HCT116 (cell line): ENCODE measurements at regions not wholly inside any gene's neighbourhood (a gene's known extent, or its start where the extent isn't known, plus 50 kb on each side); places are given as distances from the start of the nearest gene placed in this dataset.

ENCODE experiments used
- ATAC-seq: fragments of 200-7000 bp; cut with Tn5 transposase; 2 replicates; pipeline ENCODE4 v1.9.1; 2020; ENCODE audit warnings: mild to moderate bottlenecking, moderate library complexity
- BruUV-seq: library from RNA; stranded (reverse); fragments of 400-500 nt; replicated peaks from 2 replicates; lab custom pipeline; 2021; lab: Mats Ljungman, UMichigan
- CTCF ChIA-PET: fragments of 300-600 bp; sonication (Branson Sonifier 250); formaldehyde crosslinking; loops from one replicate; lab custom pipeline; 2021; ENCODE audit warnings: antibody characterized with exemption; lab: Charles Lee
- POLR2A ChIA-PET: fragments of 300-600, 350-600 bp; sonication (Branson Sonifier 250); formaldehyde crosslinking; loops from one replicate; lab custom pipeline; 2021; ENCODE audit warnings: antibody characterized with exemption; lab: Charles Lee
- RAD21 ChIA-PET, 2 experiments: fragments of 300-600 bp; sonication (Branson Sonifier 250); formaldehyde crosslinking; loops; one replicate each; lab custom pipeline; 2023; ENCODE audit warnings: low total read pairs in 2 of 2; ENCODE audit not compliant: uncharacterized antibody in 2 of 2, unreplicated experiment in 2 of 2, low non-redundant PET in 1 of 2; lab: Charles Lee
- DNase-seq: peaks from one replicate; pipeline ENCODE4 v3.0.0-alpha.2; 2010; ENCODE audit warnings: low read depth, low spot score
- H2AFZ ChIP-seq: fragments of 200-600 bp; shearing (Covaris generic), sonication (generic); 2 replicates; pipeline ENCODE4 v1.6.1; 2017; ENCODE audit warnings: low read depth, mixed run types, mixed read lengths, antibody characterized with exemption, low read length; ENCODE audit not compliant: poor library complexity, severe bottlenecking
- H3K27ac ChIP-seq: 2 replicates; pipeline ENCODE4 v1.5.1; 2012; ENCODE audit warnings: low read depth, low read length
- H3K27me3 ChIP-seq: fragments of 200-600 bp; sonication (generic); 2 replicates; pipeline ENCODE4 v1.6.1; 2016; ENCODE audit warnings: mixed run types, low read length, mixed read lengths; ENCODE audit not compliant: insufficient read depth
- H3K36me3 ChIP-seq, 2 experiments: fragments of 200-500 bp in 1 of 2; fragments of 200-600 bp in 1 of 2; sonication (Bioruptor generic) in 1 of 2; sonication (generic) in 1 of 2; 2 replicates each; pipeline versions ENCODE4 v1.5.1 to v1.6.1; 2014 to 2016; ENCODE audit warnings: low read length in 2 of 2, inconsistent platforms in 1 of 2, mixed read lengths in 1 of 2, mixed run types in 1 of 2; ENCODE audit not compliant: insufficient read depth in 2 of 2, control insufficient read depth in 1 of 2
- H3K4me1 ChIP-seq, 2 experiments: fragments of 200-600 bp in 1 of 2; sonication (generic) in 1 of 2; 2 replicates each; pipeline versions ENCODE4 v1.5.1 to v1.6.1; 2012 to 2017; ENCODE audit warnings: low read length in 2 of 2, inconsistent platforms in 1 of 2, mild to moderate bottlenecking in 1 of 2, mixed read lengths in 1 of 2, mixed run types in 1 of 2, moderate library complexity in 1 of 2; ENCODE audit not compliant: insufficient read depth in 2 of 2, control insufficient read depth in 1 of 2
- H3K4me2 ChIP-seq: fragments of 200-600 bp; sonication (generic); 2 replicates; pipeline ENCODE4 v1.6.1; 2017; ENCODE audit warnings: mixed run types, low read length, mixed read lengths
- H3K4me3 ChIP-seq, 2 experiments: fragments of 200-600 bp in 1 of 2; sonication (generic) in 1 of 2; replicated peaks in 1 of 2; 2 replicates each; pipeline ENCODE4 v1.5.1; 2011 to 2016; ENCODE audit warnings: low read length in 2 of 2, control low read depth in 1 of 2, low read depth in 1 of 2, mild to moderate bottlenecking in 1 of 2, mixed read lengths in 1 of 2, mixed run types in 1 of 2
- H3K79me2 ChIP-seq: fragments of 200-600 bp; sonication (generic); 2 replicates; pipeline ENCODE4 v1.6.1; 2017; ENCODE audit warnings: mild to moderate bottlenecking, mixed run types, low read length, moderate library complexity, mixed read lengths; ENCODE audit not compliant: insufficient read depth
- H3K9ac ChIP-seq: fragments of 200-600 bp; sonication (generic); 2 replicates; pipeline ENCODE4 v1.6.1; 2016; ENCODE audit warnings: low read length, mixed read lengths
- H3K9me2 ChIP-seq: fragments of 200-600 bp; sonication (generic), shearing (Covaris generic); 2 replicates; pipeline ENCODE4 v1.6.1; 2017; ENCODE audit warnings: mixed run types, mild to moderate bottlenecking, moderate library complexity; ENCODE audit not compliant: insufficient read depth
- H3K9me3 ChIP-seq, 2 experiments: fragments of 200-500 bp in 1 of 2; fragments of 200-600 bp in 1 of 2; sonication (Bioruptor generic) in 1 of 2; sonication (generic) in 1 of 2; 2 replicates each; pipeline ENCODE4 v1.6.1; 2014 to 2017; ENCODE audit warnings: low read length in 2 of 2, mixed read lengths in 2 of 2, inconsistent platforms in 1 of 2, low read depth in 1 of 2, mild to moderate bottlenecking in 1 of 2, mixed run types in 1 of 2, moderate library complexity in 1 of 2; ENCODE audit not compliant: control insufficient read depth in 1 of 2, insufficient read depth in 1 of 2
- H4K20me1 ChIP-seq: fragments of 200-600 bp; sonication (generic), shearing (Covaris generic); 2 replicates; pipeline ENCODE4 v1.6.1; 2017; ENCODE audit warnings: mixed run types, mild to moderate bottlenecking, moderate library complexity; ENCODE audit not compliant: insufficient read depth
- CBX3 ChIP-seq: IDR thresholded peaks from 2 replicates; pipeline ENCODE4 v1.6.1; 2012; ENCODE audit warnings: low read depth
- CEBPB ChIP-seq: IDR thresholded peaks from 2 replicates; pipeline ENCODE4 v1.6.1; 2012; ENCODE audit warnings: low read depth
- CTCF ChIP-seq, 3 experiments: fragments of 200-600 bp in 1 of 3; sonication (generic) in 1 of 3; IDR thresholded peaks in 2 of 3; conservative IDR thresholded peaks in 1 of 3; 2 replicates each; pipeline ENCODE4 v1.5.1; 2012 to 2017; ENCODE audit warnings: low read depth in 2 of 3, low read length in 2 of 3, antibody characterized with exemption in 1 of 3, borderline replicate concordance in 1 of 3, control low read depth in 1 of 3, mild to moderate bottlenecking in 1 of 3, mixed read lengths in 1 of 3, mixed run types in 1 of 3, moderate library complexity in 1 of 3; ENCODE audit not compliant: insufficient read depth in 1 of 3
- ELF1 ChIP-seq: IDR thresholded peaks from 2 replicates; pipeline ENCODE4 v1.6.1; 2012; ENCODE audit warnings: low read depth, borderline replicate concordance
- EZH2 ChIP-seq: fragments of 200-600 bp; sonication (generic); IDR thresholded peaks from 2 replicates; pipeline ENCODE4 v1.6.1; 2017; ENCODE audit warnings: antibody characterized with exemption, mixed run types
- EZH2phosphoT487 ChIP-seq: fragments of 200-600 bp; IDR thresholded peaks from 2 replicates; pipeline ENCODE4 v1.6.1; 2018; ENCODE audit warnings: antibody characterized with exemption, borderline replicate concordance
- FOSL1 ChIP-seq: IDR thresholded peaks from 2 replicates; pipeline ENCODE4 v1.6.1; 2012; ENCODE audit warnings: low read depth
- JUND ChIP-seq: IDR thresholded peaks from 2 replicates; pipeline ENCODE4 v1.6.1; 2012
- MAX ChIP-seq: IDR thresholded peaks from 2 replicates; pipeline ENCODE4 v1.6.1; 2012
- POLR2A ChIP-seq: IDR thresholded peaks from 2 replicates; pipeline ENCODE4 v1.7.0; 2011; ENCODE audit warnings: borderline replicate concordance; ENCODE audit not compliant: insufficient read depth, insufficient read length; ENCODE audit errors: extremely low read depth
- POLR2AphosphoS5 ChIP-seq: IDR thresholded peaks from 2 replicates; pipeline ENCODE4 v1.6.1; 2011; ENCODE audit warnings: mild to moderate bottlenecking, low read depth, low read length, moderate library complexity
- REST ChIP-seq: IDR thresholded peaks from 2 replicates; pipeline ENCODE4 v1.6.1; 2012; ENCODE audit warnings: low read depth
- SP1 ChIP-seq: IDR thresholded peaks from 2 replicates; pipeline ENCODE4 v1.6.1; 2012; ENCODE audit warnings: low read depth
- SRF ChIP-seq: IDR thresholded peaks from 2 replicates; pipeline ENCODE4 v1.6.1; 2012; ENCODE audit warnings: low read depth
- TCF7L2 ChIP-seq: IDR thresholded peaks from 2 replicates; pipeline ENCODE4 v1.7.0; 2011; ENCODE audit warnings: borderline replicate concordance, inconsistent platforms; ENCODE audit not compliant: insufficient read depth, insufficient read length; ENCODE audit errors: extremely low read depth
- YY1 ChIP-seq: IDR thresholded peaks from 2 replicates; pipeline ENCODE4 v1.6.1; 2011; ENCODE audit warnings: low read length, low read depth, moderate library complexity, mild to moderate bottlenecking; ENCODE audit not compliant: insufficient replicate concordance; ENCODE audit errors: extremely low read depth
- ZFX ChIP-seq: fragments of 450-650 bp; IDR thresholded peaks from 2 replicates; pipeline ENCODE4 v1.6.1; 2017
- ZNF274 ChIP-seq: fragments of 200-500 bp; sonication (Bioruptor generic); IDR thresholded peaks from 2 replicates; pipeline ENCODE4 v1.6.1; 2014; ENCODE audit warnings: mild to moderate bottlenecking, low read depth, low read length, inconsistent platforms
- intact Hi-C: fragments of 100-400 bp; cut with micrococcal nuclease; formaldehyde crosslinking; loops from 2 replicates; pipeline ENCODE4 v1.10.0; 2022

GRCh38 chrX:45815441-45815840 is 614.8 kb upstream of the DIPK2B start:
- intact Hi-C loops, result no loop called here

More at GRCh38 chrX:45815441-45815840, 614.8 kb upstream of the DIPK2B start:
- Histone ChIP-seq H3K4me3 (no peak overlapping the region), H4K20me1 (no peaks in the 10 kb centered on the region), H3K9ac (no peak overlapping the region), H3K9me3 (no peaks in the 10 kb centered on the region), H3K4me1 (peaks cover 32 to 88% of the 10 kb centered on the region in 2 experiments), H3K9me2 (no peaks in the 10 kb centered on the region), H3K27ac (peak overlapping the region; percentile 26; the same call in 1 of the 2 replicates), H3K4me2 (0 out of 2 replicates have a peak overlapping the region, but pooled peaks have one; percentile 9), H3K79me2 (peaks cover 100% of the 10 kb centered on the region), H3K27me3 (no peaks in the 10 kb centered on the region), H2AFZ (no peak overlapping the region), H3K36me3 (peaks cover 0 to 19% of the 10 kb centered on the region in 2 experiments; a peak in 3 of 4 replicates)
- ChIA-PET RAD21 (no interaction called here), CTCF (no interaction called here), POLR2A (interaction anchor here (1.0 kb wide), 1 partner anchor 45 kb away, joined by 3 read pairs; no protein-coding TSS in a partner anchor)
- no TSS peak for BruUV-seq
- TF ChIP-seq TCF7L2 (no peak), CTCF (IDR thresholded peaks at IDR 0.05 in 2 of 3, conservative IDR thresholded peaks at IDR 0.05 in 1 of 3; ENCODE audit: borderline replicate concordance in 1 of 3, insufficient read depth in 1 of 3, low read depth in 2 of 3, low read length in 2 of 3) (no peak), CEBPB (no peak), ZNF274 (no peak), POLR2AphosphoS5 (no peak), EZH2phosphoT487 (no peak), EZH2 (no peak), POLR2A (no peak), ELF1 (no peak), FOSL1 (no peak), CBX3 (no peak), YY1 (no peak), MAX (no peak), SP1 (no peak), JUND (no peak), SRF (no peak), REST (no peak), ZFX (no peak)
- ATAC-seq, result no peak
- no peak for DNase-seq
